Stimulated activated CD4-positive, alpha-beta T cell treated with anti-CD3 and anti-CD28 coated beads, Interleukin-1b, Interleukin-23, amount 100 ng/mL, for 24 hours (primary cell): ENCODE measurements at regions not wholly inside any gene's neighbourhood (a gene's known extent, or its start where the extent isn't known, plus 50 kb on each side); places are given as distances from the start of the nearest gene placed in this dataset.

Source experiments
- DNase-seq, 4 experiments: peaks; one replicate each; pipeline ENCODE4 v3.0.0-alpha.2; 2020; ENCODE audit warnings: low read depth in 4 of 4, low spot score in 1 of 4

DNA sequence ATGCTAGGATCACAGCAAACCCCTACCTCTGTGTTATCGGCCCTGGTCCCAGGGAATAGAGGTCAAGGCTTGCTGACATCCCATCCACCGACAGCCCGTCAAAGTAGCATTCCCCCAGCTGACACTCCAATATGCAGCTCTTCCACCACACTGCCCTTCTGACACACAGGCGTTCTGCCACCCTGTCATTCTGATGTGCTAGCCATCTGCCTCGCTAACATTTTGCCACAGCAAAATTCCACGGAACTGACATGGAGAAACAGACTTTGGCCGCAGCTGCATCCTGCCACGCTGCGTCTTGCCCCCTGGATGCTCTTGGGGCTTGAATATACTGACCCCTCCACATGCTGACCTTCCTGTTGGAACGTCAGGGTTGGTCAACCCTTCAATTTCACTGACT is 163.2 kb upstream of the CSF3R start:
- no peak for DNase-seq

- no peak for DNase-seq
Measured at GRCh38 chr1:36644556-36644955, 161.8 kb upstream of the CSF3R start.

GRCh38 chr1:36643371-36644270 is 160.9 kb upstream of the CSF3R start:
- no peak for DNase-seq

- no peak for DNase-seq
Measured at GRCh38 chr1:36642802-36643201, 160.1 kb upstream of the CSF3R start.

- no peak for DNase-seq
Measured at GRCh38 chr1:36641776-36642175, 159.1 kb upstream of the CSF3R start.

- DNase-seq, result no peak
Measured at GRCh38 chr1:36639461-36639860, 156.7 kb upstream of the CSF3R start.

- DNase-seq, result no peak
Measured at GRCh38 chr1:36638268-36638667, 155.6 kb upstream of the CSF3R start.

GRCh38 chr1:36636206-36636605 is 153.5 kb upstream of the CSF3R start:
- no peak for DNase-seq

- DNase-seq, result no peak
Measured at GRCh38 chr1:36635284-36635683, 152.6 kb upstream of the CSF3R start.

GRCh38 chr1:36628804-36629203 is 146.1 kb upstream of the CSF3R start:
- DNase-seq, result no peak

GRCh38 chr1:36626435-36626834 is 143.7 kb upstream of the CSF3R start:
- DNase-seq, result no peak

GRCh38 chr1:36625935-36626310 is 143.2 kb upstream of the CSF3R start:
- no peak for DNase-seq

- no peak for DNase-seq
Measured at GRCh38 chr1:36625253-36625934, 142.7 kb upstream of the CSF3R start.

GRCh38 chr1:36624466-36624865 is 141.8 kb upstream of the CSF3R start:
- no peak for DNase-seq

DNA sequence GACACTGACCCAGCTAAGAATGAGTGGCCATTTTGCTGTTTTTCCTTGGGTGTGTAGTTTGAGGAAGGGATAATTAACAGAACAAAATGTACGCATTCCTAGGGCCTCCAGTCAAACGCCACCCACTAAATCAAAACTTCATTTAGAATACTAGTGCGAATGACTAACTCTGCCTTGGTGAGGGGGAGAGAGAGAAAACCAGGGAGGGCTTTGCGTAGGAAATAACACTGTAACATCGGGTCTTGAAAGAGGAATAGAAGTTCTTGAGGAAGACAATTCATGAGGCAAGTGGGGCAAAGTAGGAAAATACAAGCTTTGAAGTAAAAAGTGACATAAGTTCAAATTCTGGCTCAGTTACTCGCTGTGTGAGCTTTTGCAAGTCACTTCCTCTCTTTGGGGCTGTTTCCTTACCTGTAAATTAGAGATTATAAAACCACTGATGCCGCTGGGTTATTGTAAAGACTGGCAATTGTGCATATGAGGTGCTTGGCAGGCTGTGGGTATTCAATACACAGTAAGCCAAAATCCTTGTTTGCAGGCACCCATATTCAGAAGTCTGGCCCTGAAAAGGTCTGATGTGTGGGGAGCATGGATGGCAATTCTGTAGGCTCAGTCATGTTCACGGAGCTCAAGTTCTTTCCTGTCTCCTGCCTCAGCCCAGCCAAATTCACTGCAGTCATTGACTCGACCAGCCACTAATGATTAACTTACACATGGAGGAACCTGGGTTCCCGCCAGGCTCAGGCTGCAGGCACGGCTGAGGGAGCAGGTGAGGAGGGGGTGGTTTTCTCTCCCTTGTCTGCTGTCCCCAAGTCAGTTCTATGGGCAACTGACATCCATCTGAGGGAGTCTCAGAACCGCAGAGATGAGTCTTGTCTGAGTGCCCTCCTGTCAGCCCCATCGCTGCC is 140.3 kb upstream of the CSF3R start:
- no peak for DNase-seq

DNA sequence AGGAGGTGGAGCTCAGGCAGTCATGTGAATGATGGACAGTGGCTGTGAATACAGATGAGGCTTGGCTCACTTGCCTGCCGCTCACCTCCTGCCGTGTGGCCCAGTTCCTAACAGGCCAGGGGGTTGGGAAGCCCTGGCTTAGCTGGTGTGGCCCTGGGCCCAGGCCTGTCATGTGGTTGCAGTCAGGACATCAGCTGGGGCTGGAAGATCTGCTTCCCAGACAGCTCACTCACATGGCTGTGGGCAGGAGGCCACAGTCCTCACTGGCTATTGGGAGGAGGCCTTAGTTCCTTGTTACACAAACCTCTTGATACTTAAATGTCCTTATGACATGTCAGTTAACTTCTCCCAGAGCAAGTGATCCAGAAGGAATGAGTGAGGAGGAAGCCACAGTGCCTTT is 138.8 kb upstream of the CSF3R start:
- DNase-seq, result no peak

DNA sequence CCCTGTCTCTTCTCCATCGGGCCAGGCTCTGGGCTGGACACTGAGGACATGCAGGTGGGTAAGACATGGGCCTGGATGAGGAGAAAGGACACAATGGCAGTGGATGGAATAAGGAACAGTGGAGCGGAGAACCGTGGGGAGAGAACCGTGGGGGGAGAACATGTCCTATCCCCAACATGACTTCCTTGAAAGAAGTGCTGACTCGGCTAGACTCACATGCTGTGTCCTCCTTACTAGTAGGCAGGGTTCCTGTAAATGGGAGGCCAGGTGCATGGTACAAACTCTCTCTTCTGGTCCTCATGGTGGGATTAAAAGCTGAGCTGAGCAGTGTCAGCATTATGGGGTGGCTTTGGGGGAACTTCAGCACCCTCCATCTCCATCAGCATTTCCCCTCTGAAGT is 137.4 kb upstream of the CSF3R start:
- no peak for DNase-seq

DNA sequence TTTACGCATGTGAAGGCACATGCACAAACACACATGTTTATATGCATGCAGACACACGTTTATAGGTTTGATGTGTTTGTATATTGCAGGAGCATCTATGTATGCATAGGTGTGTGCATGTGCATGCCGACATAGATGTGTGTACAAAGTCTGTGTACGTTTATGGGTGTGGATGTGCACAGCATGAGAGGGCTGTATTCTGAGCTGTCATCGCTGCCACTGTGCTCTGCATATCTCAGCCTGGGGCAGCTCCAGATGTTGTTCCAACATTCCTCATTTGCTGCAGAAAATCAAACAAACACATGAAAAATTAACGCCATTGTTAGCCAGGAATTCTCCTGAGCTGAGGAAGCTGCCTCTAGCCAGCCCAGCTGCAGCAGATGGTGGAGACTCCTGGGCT is 132.3 kb upstream of the CSF3R start:
- DNase-seq, result no peak

GRCh38 chr1:36614571-36614970 is 131.9 kb upstream of the CSF3R start:
- DNase-seq, result no peak

DNA sequence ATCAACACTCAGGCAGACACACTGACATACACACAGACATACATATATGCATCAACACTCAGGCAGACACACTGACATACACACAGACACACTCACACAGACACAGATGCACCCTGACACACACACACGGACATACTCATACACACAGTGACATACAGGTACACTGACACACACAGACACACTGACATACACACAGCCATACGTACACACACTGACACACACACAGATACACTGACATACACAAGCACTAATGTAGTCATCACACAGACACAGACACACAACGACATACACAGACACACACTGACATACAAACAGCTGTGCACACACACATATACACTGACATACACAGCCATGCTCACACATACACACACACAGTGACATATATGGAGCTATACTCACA is 131.0 kb upstream of the CSF3R start:
- no peak for DNase-seq

GRCh38 chr1:36612881-36613280 is 130.2 kb upstream of the CSF3R start:
- no peak for DNase-seq

- DNase-seq, result no peak
Measured at GRCh38 chr1:36612121-36612520, 129.4 kb upstream of the CSF3R start.
